ENCODE measurements at regions not wholly inside any gene's neighbourhood (a gene's known extent, or its start where the extent isn't known, plus 50 kb on each side); places are given as distances from the start of the nearest gene placed in this dataset.

- no peak for TF ChIP-seq CTCF (conservative IDR thresholded peaks at IDR 0.05)
- TF ChIP-seq ZFX (IDR thresholded peaks at IDR 0.05): no peak
Observed at GRCh38 chr18:45521136-45521535, 94.1 kb upstream of the SLC14A2 start.

All from C4-2B (cell line).